Pancreas (tissue), 10 donors: ENCODE measurements at regions not wholly inside any gene's neighbourhood (a gene's known extent, or its start where the extent isn't known, plus 50 kb on each side); places are given as distances from the start of the nearest gene placed in this dataset.
A peak's percentile ranks its signal among the peaks of the same experiment; 100 is the strongest.

ENCODE experiments used
- ATAC-seq, 4 donors: fragments of 200-7000 bp; cut with Tn5 transposase; one replicate each; pipeline versions ENCODE4 v1.8.0 to v1.9.1; 2020; ENCODE audit warnings: mild to moderate bottlenecking in 4 of 4, moderate library complexity in 4 of 4
- DNase-seq, 6 donors: peaks; one replicate each; pipeline ENCODE4 v3.0.0-alpha.2; 2020
- FAIRE-seq: peaks from 2 replicates; lab custom pipeline; 2012; peaks lifted over from hg19 to GRCh38; lab: Jason Lieb, UNC
- H3K27ac ChIP-seq, 4 donors: fragments of 200-600 bp; sonication (generic); 1 replicate in 3 of 4; 2 replicates in 1 of 4; pipeline versions ENCODE4 v1.5.0 to v1.8.0; 2020
- H3K27me3 ChIP-seq, 4 donors: fragments of 200-600 bp; one replicate each; pipeline ENCODE4 v1.8.0; 2021
- H3K36me3 ChIP-seq, 3 donors: fragments of 200-600 bp; sonication (generic) in 1 of 3; one replicate each; pipeline versions ENCODE4 v1.5.0 to v1.8.0; 2020 to 2021
- H3K4me1 ChIP-seq, 3 donors: fragments of 200-600 bp; one replicate each; pipeline ENCODE4 v1.8.0; 2021
- H3K4me3 ChIP-seq, 4 donors: fragments of 200-600 bp; sonication (generic) in 2 of 4; one replicate each; pipeline versions ENCODE4 v1.5.0 to v1.8.0; 2020 to 2021
- H3K9me3 ChIP-seq, 4 donors: fragments of 200-600 bp; one replicate each; pipeline ENCODE4 v1.8.0; 2021
- WGBS, 2 donors: extraction: QIAGEN DNeasy Blood & Tissue Kit; methylation state at CpG; one replicate each; pipeline ENCODE4 v1.1.7; 2013; 5-methylcytosine and 5-hydroxymethylcytosine counted together
- intact Hi-C, 3 donors: fragments of 100-400 bp; cut with DNase I; formaldehyde crosslinking; loops; one replicate each; pipeline versions ENCODE4 v1.11.1 to v1.14.2; 2022
- TF ChIP-seq, protein P1 (sequence below), 4 donors: fragments of 200-600 bp; sonication (generic) in 3 of 4; IDR thresholded peaks; one replicate each; pipeline versions ENCODE4 v1.5.0 to v1.8.0; 2021; ENCODE audit warnings: antibody characterized with exemption in 4 of 4
- donor health status: healthy with polysubstance abuse.
- donor health status: DM: no; HTN: no; CAD: no; lungs with moderate emphysema.
- donor health status: DM: no; HTN: no; CAD: no.
- donor health status: control.
- donor health status: control.
- donor health status: Bipolar disorder and iron deficiency.
- donor health status: DM: yes; HTN: yes; CAD: no.
- donor health status: DM: no; HTN: no; CAD: no.
- donor health status: DM: no; HTN: no; CAD: no.
- donor health status: DM: yes; HTN: yes; CAD: no.

DNA sequence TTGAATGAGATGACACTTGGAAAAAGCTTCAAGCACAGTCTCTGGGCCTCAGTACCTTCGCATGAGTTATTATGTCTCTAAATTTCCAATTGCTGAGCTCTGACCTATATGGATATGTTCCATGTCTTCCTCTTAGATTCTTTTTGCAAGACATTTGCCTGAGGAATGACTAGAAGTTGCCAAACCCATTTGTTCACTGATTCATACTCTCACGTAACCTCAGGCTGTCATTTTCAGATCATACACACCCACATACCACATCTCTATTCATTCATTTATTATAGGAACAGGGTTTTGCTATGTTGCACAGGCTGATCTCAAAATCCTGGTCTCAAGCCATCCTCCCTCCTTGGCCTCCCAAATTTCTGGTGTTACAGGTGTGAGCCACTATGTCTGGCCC, 2137.1 kb upstream of the TENM3 start:
- ATAC-seq (no peak), FAIRE-seq (no peak), DNase-seq (no peak)
- TF ChIP-seq, protein P1, sequence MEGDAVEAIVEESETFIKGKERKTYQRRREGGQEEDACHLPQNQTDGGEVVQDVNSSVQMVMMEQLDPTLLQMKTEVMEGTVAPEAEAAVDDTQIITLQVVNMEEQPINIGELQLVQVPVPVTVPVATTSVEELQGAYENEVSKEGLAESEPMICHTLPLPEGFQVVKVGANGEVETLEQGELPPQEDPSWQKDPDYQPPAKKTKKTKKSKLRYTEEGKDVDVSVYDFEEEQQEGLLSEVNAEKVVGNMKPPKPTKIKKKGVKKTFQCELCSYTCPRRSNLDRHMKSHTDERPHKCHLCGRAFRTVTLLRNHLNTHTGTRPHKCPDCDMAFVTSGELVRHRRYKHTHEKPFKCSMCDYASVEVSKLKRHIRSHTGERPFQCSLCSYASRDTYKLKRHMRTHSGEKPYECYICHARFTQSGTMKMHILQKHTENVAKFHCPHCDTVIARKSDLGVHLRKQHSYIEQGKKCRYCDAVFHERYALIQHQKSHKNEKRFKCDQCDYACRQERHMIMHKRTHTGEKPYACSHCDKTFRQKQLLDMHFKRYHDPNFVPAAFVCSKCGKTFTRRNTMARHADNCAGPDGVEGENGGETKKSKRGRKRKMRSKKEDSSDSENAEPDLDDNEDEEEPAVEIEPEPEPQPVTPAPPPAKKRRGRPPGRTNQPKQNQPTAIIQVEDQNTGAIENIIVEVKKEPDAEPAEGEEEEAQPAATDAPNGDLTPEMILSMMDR (IDR thresholded peaks at IDR 0.05), result no peak
- 84 to 88% methylated on average over 2 of the region's 2 CpGs for WGBS, 2 donors
- Histone ChIP-seq H3K27me3 (no peaks in the 10 kb centered on the region), H3K27ac (no peak overlapping the region), H3K4me3 (no peak overlapping the region), H3K4me1 (no peaks in the 10 kb centered on the region), H3K9me3 (no peaks in the 10 kb centered on the region), H3K36me3 (no peaks in the 10 kb centered on the region)
- intact Hi-C loops, result no loop called here

DNA sequence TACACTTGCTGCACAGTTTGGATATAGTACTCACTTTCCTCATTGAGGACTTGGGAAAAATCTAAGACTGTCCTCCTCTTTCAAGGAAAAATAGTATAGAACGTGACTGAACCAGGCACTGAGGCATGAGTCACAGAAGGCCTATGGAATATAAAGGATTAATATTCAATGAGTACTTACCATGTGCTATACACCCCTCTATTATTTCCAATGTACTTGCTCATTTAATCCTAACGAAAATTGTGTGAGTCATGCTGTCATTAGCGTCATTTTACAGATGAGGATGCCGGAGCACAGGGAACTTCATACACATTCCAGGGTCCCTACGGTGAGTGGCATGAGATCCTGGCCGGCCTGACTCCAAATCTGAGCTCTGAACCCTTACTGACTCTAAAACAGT, 2136.2 kb upstream of the TENM3 start:
- 86 to 87% methylated on average over 6 of the region's 6 CpGs for WGBS, 2 donors

DNA sequence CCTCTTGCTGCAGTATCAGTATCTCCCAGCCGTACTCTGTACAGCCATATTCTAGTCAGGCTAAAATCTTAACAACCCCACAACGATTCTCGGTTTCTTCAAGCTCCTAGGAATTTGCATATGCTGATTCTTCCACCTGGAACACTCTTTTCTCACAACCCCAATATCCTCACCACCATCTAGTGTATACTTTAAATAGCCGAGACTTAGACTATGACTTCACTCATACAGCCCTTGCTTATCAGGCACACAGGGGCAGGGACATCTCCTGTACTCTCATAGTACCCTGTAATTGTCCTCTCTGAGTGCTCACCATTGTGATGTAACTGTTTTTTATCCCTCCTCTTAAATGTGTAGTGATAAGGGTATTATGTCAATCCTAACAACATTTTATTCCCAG, 2126.4 kb upstream of the TENM3 start:
- ATAC-seq (no peak), DNase-seq (no peak), FAIRE-seq (no peak)
- H3K4me1 ChIP-seq, result no peaks in the 10 kb centered on the region
- H3K36me3 ChIP-seq, result no peaks in the 10 kb centered on the region
- intact Hi-C loops, result no loop called here
- peaks cover 0 to 13% (median 0%) of the 10 kb centered on the region in 4 donors for H3K27me3 ChIP-seq
- H3K27ac ChIP-seq, result no peak overlapping the region
- H3K4me3 ChIP-seq, result no peak overlapping the region
- 82 to 83% methylated on average over 4 of the region's 4 CpGs for WGBS, 2 donors
- TF ChIP-seq, protein P1 (IDR thresholded peaks at IDR 0.05), result no peak
- no peaks in the 10 kb centered on the region for H3K9me3 ChIP-seq

More for the DNA sequence above, 2136.2 kb upstream of the TENM3 start:
- ATAC-seq (no peak), FAIRE-seq (no peak), DNase-seq (no peak)
- H3K36me3 ChIP-seq, result no peaks in the 10 kb centered on the region
- intact Hi-C loops, result no loop called here
- H3K27ac ChIP-seq, result no peak overlapping the region
- H3K27me3 ChIP-seq, result no peaks in the 10 kb centered on the region
- no peaks in the 10 kb centered on the region for H3K4me1 ChIP-seq
- H3K9me3 ChIP-seq, result no peaks in the 10 kb centered on the region
- no peak overlapping the region for H3K4me3 ChIP-seq
- TF ChIP-seq, protein P1 (IDR thresholded peaks at IDR 0.05), result no peak

DNA sequence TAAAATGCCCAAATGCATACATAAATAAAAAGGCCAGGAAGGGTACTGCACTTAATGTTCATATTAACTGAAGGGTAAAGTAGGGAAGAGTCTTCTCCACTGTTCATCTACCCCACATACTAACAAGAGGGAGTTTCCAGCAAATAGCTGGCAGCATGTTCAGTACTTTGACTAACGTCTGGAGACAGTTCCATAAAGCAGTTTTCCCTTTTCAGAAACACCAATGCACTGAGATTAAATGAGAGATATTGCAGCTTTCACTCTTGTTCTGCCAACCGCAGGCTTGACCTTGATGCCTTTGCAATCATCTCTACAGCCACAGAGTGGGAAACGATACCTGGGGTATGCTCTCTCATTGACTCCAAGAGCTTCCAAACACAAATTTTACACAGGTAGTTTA, 2123.1 kb upstream of the TENM3 start:
- WGBS, 2 donors, result 34 to 46% methylated on average over 3 of the region's 3 CpGs
- Histone ChIP-seq H3K36me3 (no peaks in the 10 kb centered on the region), H3K27me3 (no peaks in the 10 kb centered on the region), H3K4me1 (no peaks in the 10 kb centered on the region), H3K4me3 (no peak overlapping the region), H3K9me3 (no peaks in the 10 kb centered on the region), H3K27ac (no peak overlapping the region)
- TF ChIP-seq, protein P1 (IDR thresholded peaks at IDR 0.05), result no peak
- FAIRE-seq (no peak), ATAC-seq (no peak), DNase-seq (no peak)
- intact Hi-C loops, result no loop called here

DNA sequence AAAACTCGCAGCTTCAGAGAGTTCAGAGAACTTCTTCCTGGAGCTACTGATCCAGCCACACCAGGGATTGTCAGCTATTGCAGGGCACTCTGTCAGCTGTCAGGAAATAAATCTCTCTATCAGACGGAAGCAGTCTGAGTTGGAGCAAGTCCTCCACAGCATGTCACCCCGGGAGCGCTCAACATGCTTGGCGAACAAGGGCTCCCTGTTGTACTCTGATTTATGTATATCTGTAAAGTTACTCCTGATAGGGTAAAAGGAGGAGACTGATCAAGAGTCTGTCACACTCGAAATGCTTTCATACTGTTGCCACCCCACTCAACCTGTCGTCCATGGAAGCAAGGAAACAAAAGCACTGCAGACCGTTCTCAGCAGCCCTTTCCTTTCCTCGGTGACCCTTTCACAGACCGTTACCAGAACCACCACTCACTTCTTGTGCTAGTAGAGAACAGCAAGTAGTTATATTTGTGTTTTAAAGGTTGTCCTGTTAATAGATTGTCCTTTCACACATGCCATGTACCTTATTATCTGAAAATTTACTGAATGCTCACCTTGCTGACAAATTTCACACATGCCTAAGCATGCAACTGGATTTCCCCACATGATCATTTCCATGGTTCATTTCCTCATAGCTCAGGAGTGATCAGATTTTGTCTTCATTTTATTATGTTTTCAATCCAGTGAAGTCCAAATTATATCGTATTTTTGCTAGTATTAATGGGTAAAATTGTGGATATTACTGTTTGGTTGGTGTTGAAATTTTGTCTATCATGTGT, 2108.9 kb upstream of the TENM3 start:
- intact Hi-C loops, result no loop called here
- H3K4me3 ChIP-seq, result peak overlapping the region in 2 of 4 donors; percentile 5 to 36
- peak; percentile 69 to 96 (median 90) for ATAC-seq
- H3K36me3 ChIP-seq, result no peaks in the 10 kb centered on the region
- DNase-seq, result peak in 5 of 6 donors; percentile 6 to 57 (median 18)
- 11 to 12% methylated on average over 11 of the region's 11 CpGs for WGBS, 2 donors
- no peaks in the 10 kb centered on the region for H3K4me1 ChIP-seq
- FAIRE-seq, result no peak
- H3K9me3 ChIP-seq, result no peaks in the 10 kb centered on the region
- H3K27ac ChIP-seq, result no peak overlapping the region
- TF ChIP-seq, protein P1 (IDR thresholded peaks at IDR 0.05), result no peak
- no peaks in the 10 kb centered on the region for H3K27me3 ChIP-seq
